ENCODE measurements at regions not wholly inside any gene's neighbourhood (a gene's known extent, or its start where the extent isn't known, plus 50 kb on each side); places are given as distances from the start of the nearest gene placed in this dataset.

- TF ChIP-seq CTCF (IDR thresholded peaks at IDR 0.05) (no peak), EP300 (IDR thresholded peaks at IDR 0.05) (no peak), POLR2A (IDR thresholded peaks at IDR 0.05) (no peak), POLR2AphosphoS5 (IDR thresholded peaks at IDR 0.05) (no peak)
Measured at GRCh38 chr14:106347291-106347778, 821.0 kb downstream of the TMEM121 start.
